HCT116 (cell line): ENCODE measurements at regions not wholly inside any gene's neighbourhood (a gene's known extent, or its start where the extent isn't known, plus 50 kb on each side); places are given as distances from the start of the nearest gene placed in this dataset.

Experiments used
- ATAC-seq: fragments of 200-7000 bp; cut with Tn5 transposase; 2 replicates; pipeline ENCODE4 v1.9.1; 2020; ENCODE audit warnings: mild to moderate bottlenecking, moderate library complexity
- BruUV-seq: library from RNA; stranded (reverse); fragments of 400-500 nt; replicated peaks from 2 replicates; lab custom pipeline; 2021; lab: Mats Ljungman, UMichigan
- CTCF ChIA-PET: fragments of 300-600 bp; sonication (Branson Sonifier 250); formaldehyde crosslinking; loops from one replicate; lab custom pipeline; 2021; ENCODE audit warnings: antibody characterized with exemption; lab: Charles Lee
- POLR2A ChIA-PET: fragments of 300-600, 350-600 bp; sonication (Branson Sonifier 250); formaldehyde crosslinking; loops from one replicate; lab custom pipeline; 2021; ENCODE audit warnings: antibody characterized with exemption; lab: Charles Lee
- RAD21 ChIA-PET, 2 experiments: fragments of 300-600 bp; sonication (Branson Sonifier 250); formaldehyde crosslinking; loops; one replicate each; lab custom pipeline; 2023; ENCODE audit warnings: low total read pairs in 2 of 2; ENCODE audit not compliant: uncharacterized antibody in 2 of 2, unreplicated experiment in 2 of 2, low non-redundant PET in 1 of 2; lab: Charles Lee
- DNase-seq: peaks from one replicate; pipeline ENCODE4 v3.0.0-alpha.2; 2010; ENCODE audit warnings: low read depth, low spot score
- H2AFZ ChIP-seq: fragments of 200-600 bp; shearing (Covaris generic), sonication (generic); 2 replicates; pipeline ENCODE4 v1.6.1; 2017; ENCODE audit warnings: low read depth, mixed run types, mixed read lengths, antibody characterized with exemption, low read length; ENCODE audit not compliant: poor library complexity, severe bottlenecking
- H3K27ac ChIP-seq: 2 replicates; pipeline ENCODE4 v1.5.1; 2012; ENCODE audit warnings: low read depth, low read length
- H3K27me3 ChIP-seq: fragments of 200-600 bp; sonication (generic); 2 replicates; pipeline ENCODE4 v1.6.1; 2016; ENCODE audit warnings: mixed run types, low read length, mixed read lengths; ENCODE audit not compliant: insufficient read depth
- H3K36me3 ChIP-seq, 2 experiments: fragments of 200-500 bp in 1 of 2; fragments of 200-600 bp in 1 of 2; sonication (Bioruptor generic) in 1 of 2; sonication (generic) in 1 of 2; 2 replicates each; pipeline versions ENCODE4 v1.5.1 to v1.6.1; 2014 to 2016; ENCODE audit warnings: low read length in 2 of 2, inconsistent platforms in 1 of 2, mixed read lengths in 1 of 2, mixed run types in 1 of 2; ENCODE audit not compliant: insufficient read depth in 2 of 2, control insufficient read depth in 1 of 2
- H3K4me1 ChIP-seq, 2 experiments: fragments of 200-600 bp in 1 of 2; sonication (generic) in 1 of 2; 2 replicates each; pipeline versions ENCODE4 v1.5.1 to v1.6.1; 2012 to 2017; ENCODE audit warnings: low read length in 2 of 2, inconsistent platforms in 1 of 2, mild to moderate bottlenecking in 1 of 2, mixed read lengths in 1 of 2, mixed run types in 1 of 2, moderate library complexity in 1 of 2; ENCODE audit not compliant: insufficient read depth in 2 of 2, control insufficient read depth in 1 of 2
- H3K4me2 ChIP-seq: fragments of 200-600 bp; sonication (generic); 2 replicates; pipeline ENCODE4 v1.6.1; 2017; ENCODE audit warnings: mixed run types, low read length, mixed read lengths
- H3K4me3 ChIP-seq, 2 experiments: fragments of 200-600 bp in 1 of 2; sonication (generic) in 1 of 2; replicated peaks in 1 of 2; 2 replicates each; pipeline ENCODE4 v1.5.1; 2011 to 2016; ENCODE audit warnings: low read length in 2 of 2, control low read depth in 1 of 2, low read depth in 1 of 2, mild to moderate bottlenecking in 1 of 2, mixed read lengths in 1 of 2, mixed run types in 1 of 2
- H3K79me2 ChIP-seq: fragments of 200-600 bp; sonication (generic); 2 replicates; pipeline ENCODE4 v1.6.1; 2017; ENCODE audit warnings: mild to moderate bottlenecking, mixed run types, low read length, moderate library complexity, mixed read lengths; ENCODE audit not compliant: insufficient read depth
- H3K9ac ChIP-seq: fragments of 200-600 bp; sonication (generic); 2 replicates; pipeline ENCODE4 v1.6.1; 2016; ENCODE audit warnings: low read length, mixed read lengths
- H3K9me2 ChIP-seq: fragments of 200-600 bp; sonication (generic), shearing (Covaris generic); 2 replicates; pipeline ENCODE4 v1.6.1; 2017; ENCODE audit warnings: mixed run types, mild to moderate bottlenecking, moderate library complexity; ENCODE audit not compliant: insufficient read depth
- H3K9me3 ChIP-seq, 2 experiments: fragments of 200-500 bp in 1 of 2; fragments of 200-600 bp in 1 of 2; sonication (Bioruptor generic) in 1 of 2; sonication (generic) in 1 of 2; 2 replicates each; pipeline ENCODE4 v1.6.1; 2014 to 2017; ENCODE audit warnings: low read length in 2 of 2, mixed read lengths in 2 of 2, inconsistent platforms in 1 of 2, low read depth in 1 of 2, mild to moderate bottlenecking in 1 of 2, mixed run types in 1 of 2, moderate library complexity in 1 of 2; ENCODE audit not compliant: control insufficient read depth in 1 of 2, insufficient read depth in 1 of 2
- H4K20me1 ChIP-seq: fragments of 200-600 bp; sonication (generic), shearing (Covaris generic); 2 replicates; pipeline ENCODE4 v1.6.1; 2017; ENCODE audit warnings: mixed run types, mild to moderate bottlenecking, moderate library complexity; ENCODE audit not compliant: insufficient read depth
- EGR1 ChIP-seq: IDR thresholded peaks from 2 replicates; pipeline ENCODE4 v1.6.1; 2012; ENCODE audit warnings: low read depth
- ELF1 ChIP-seq: IDR thresholded peaks from 2 replicates; pipeline ENCODE4 v1.6.1; 2012; ENCODE audit warnings: low read depth, borderline replicate concordance
- EZH2 ChIP-seq: fragments of 200-600 bp; sonication (generic); IDR thresholded peaks from 2 replicates; pipeline ENCODE4 v1.6.1; 2017; ENCODE audit warnings: antibody characterized with exemption, mixed run types
- FOSL1 ChIP-seq: IDR thresholded peaks from 2 replicates; pipeline ENCODE4 v1.6.1; 2012; ENCODE audit warnings: low read depth
- SIN3A ChIP-seq: IDR thresholded peaks from 2 replicates; pipeline ENCODE4 v1.6.1; 2012; ENCODE audit warnings: low read depth
- YY1 ChIP-seq: IDR thresholded peaks from 2 replicates; pipeline ENCODE4 v1.6.1; 2011; ENCODE audit warnings: low read length, low read depth, moderate library complexity, mild to moderate bottlenecking; ENCODE audit not compliant: insufficient replicate concordance; ENCODE audit errors: extremely low read depth
- ZNF274 ChIP-seq: fragments of 200-500 bp; sonication (Bioruptor generic); IDR thresholded peaks from 2 replicates; pipeline ENCODE4 v1.6.1; 2014; ENCODE audit warnings: mild to moderate bottlenecking, low read depth, low read length, inconsistent platforms
- intact Hi-C: fragments of 100-400 bp; cut with micrococcal nuclease; formaldehyde crosslinking; loops from 2 replicates; pipeline ENCODE4 v1.10.0; 2022
- TF ChIP-seq, protein P1 (sequence below): IDR thresholded peaks from 2 replicates; pipeline ENCODE4 v1.6.1; 2012; ENCODE audit warnings: low read depth
- TF ChIP-seq, protein P2 (sequence below): IDR thresholded peaks from 2 replicates; pipeline ENCODE4 v1.6.1; 2012
- TF ChIP-seq, protein P3 (sequence below): IDR thresholded peaks from 2 replicates; pipeline ENCODE4 v1.6.1; 2012

DNA sequence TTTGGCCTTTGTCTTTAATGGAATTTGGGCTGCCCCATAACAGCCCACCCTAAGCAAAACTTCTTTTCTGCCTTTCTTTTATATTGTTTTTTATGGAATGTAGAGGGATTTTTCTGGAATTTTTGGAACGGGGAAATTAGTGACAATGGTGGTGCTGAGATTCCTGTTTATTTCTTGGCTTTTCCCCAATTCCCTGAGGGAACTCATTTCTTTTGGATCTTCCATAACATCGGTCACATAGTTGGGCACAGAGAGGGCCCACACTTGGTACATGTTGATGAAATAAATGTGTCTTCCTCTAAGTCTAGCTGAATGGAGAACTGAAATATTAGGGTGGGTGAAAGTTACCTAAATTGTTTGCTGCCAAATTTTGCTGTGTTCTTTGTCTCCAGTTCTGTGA, 191.6 kb upstream of the TNP1 start:
- Histone ChIP-seq H4K20me1 (no peaks in the 10 kb centered on the region), H3K79me2 (no peaks in the 10 kb centered on the region), H3K4me1 (no peaks in the 10 kb centered on the region), H3K27ac (no peak overlapping the region), H2AFZ (no peak overlapping the region), H3K4me3 (no peak overlapping the region), H3K4me2 (no peak overlapping the region), H3K9ac (no peak overlapping the region), H3K9me2 (no peaks in the 10 kb centered on the region), H3K9me3 (no peaks in the 10 kb centered on the region), H3K27me3 (peaks cover 42% of the 10 kb centered on the region), H3K36me3 (no peaks in the 10 kb centered on the region)
- no TSS peak for BruUV-seq
- intact Hi-C loops = no loop called here
- RAD21 ChIA-PET = no interaction called here
- POLR2A ChIA-PET = no interaction called here
- CTCF ChIA-PET = no interaction called here
- TF ChIP-seq EGR1 (no peak), EZH2 (no peak), ELF1 (no peak), SIN3A (no peak), ZNF274 (no peak), YY1 (no peak), FOSL1 (no peak)
- TF ChIP-seq, protein P1, sequence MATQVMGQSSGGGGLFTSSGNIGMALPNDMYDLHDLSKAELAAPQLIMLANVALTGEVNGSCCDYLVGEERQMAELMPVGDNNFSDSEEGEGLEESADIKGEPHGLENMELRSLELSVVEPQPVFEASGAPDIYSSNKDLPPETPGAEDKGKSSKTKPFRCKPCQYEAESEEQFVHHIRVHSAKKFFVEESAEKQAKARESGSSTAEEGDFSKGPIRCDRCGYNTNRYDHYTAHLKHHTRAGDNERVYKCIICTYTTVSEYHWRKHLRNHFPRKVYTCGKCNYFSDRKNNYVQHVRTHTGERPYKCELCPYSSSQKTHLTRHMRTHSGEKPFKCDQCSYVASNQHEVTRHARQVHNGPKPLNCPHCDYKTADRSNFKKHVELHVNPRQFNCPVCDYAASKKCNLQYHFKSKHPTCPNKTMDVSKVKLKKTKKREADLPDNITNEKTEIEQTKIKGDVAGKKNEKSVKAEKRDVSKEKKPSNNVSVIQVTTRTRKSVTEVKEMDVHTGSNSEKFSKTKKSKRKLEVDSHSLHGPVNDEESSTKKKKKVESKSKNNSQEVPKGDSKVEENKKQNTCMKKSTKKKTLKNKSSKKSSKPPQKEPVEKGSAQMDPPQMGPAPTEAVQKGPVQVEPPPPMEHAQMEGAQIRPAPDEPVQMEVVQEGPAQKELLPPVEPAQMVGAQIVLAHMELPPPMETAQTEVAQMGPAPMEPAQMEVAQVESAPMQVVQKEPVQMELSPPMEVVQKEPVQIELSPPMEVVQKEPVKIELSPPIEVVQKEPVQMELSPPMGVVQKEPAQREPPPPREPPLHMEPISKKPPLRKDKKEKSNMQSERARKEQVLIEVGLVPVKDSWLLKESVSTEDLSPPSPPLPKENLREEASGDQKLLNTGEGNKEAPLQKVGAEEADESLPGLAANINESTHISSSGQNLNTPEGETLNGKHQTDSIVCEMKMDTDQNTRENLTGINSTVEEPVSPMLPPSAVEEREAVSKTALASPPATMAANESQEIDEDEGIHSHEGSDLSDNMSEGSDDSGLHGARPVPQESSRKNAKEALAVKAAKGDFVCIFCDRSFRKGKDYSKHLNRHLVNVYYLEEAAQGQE = no peak
- TF ChIP-seq, protein P2, sequence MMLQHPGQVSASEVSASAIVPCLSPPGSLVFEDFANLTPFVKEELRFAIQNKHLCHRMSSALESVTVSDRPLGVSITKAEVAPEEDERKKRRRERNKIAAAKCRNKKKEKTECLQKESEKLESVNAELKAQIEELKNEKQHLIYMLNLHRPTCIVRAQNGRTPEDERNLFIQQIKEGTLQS = no peak
- TF ChIP-seq, protein P3, sequence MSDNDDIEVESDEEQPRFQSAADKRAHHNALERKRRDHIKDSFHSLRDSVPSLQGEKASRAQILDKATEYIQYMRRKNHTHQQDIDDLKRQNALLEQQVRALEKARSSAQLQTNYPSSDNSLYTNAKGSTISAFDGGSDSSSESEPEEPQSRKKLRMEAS = no peak
- DNase-seq = no peak
- no peak for ATAC-seq
